Neuronal stem cell (in vitro differentiated cells): ENCODE measurements at regions not wholly inside any gene's neighbourhood (a gene's known extent, or its start where the extent isn't known, plus 50 kb on each side); places are given as distances from the start of the nearest gene placed in this dataset.

Experiments used
- DNase-seq: peaks from one replicate; pipeline ENCODE4 v3.0.0-alpha.2; 2013; ENCODE audit warnings: low spot score
- H2AFZ ChIP-seq: one replicate; pipeline ENCODE4 v1.6.1; 2013; ENCODE audit warnings: mild to moderate bottlenecking, low read length, inconsistent platforms
- H2AK5ac ChIP-seq: 2 replicates; pipeline ENCODE4 v1.6.1; 2013; ENCODE audit warnings: low read depth, mild to moderate bottlenecking, inconsistent platforms, low read length, moderate library complexity, mixed read lengths
- H2BK120ac ChIP-seq: 2 replicates; pipeline ENCODE4 v1.6.1; 2013; ENCODE audit warnings: low read depth, mild to moderate bottlenecking, inconsistent platforms, low read length, moderate library complexity, mixed read lengths
- H2BK12ac ChIP-seq: one replicate; pipeline ENCODE4 v1.6.1; 2013; ENCODE audit warnings: low read length, inconsistent platforms
- H2BK15ac ChIP-seq: 2 replicates; pipeline ENCODE4 v1.6.1; 2013; ENCODE audit warnings: mild to moderate bottlenecking, low read length, inconsistent platforms, mixed read lengths
- H2BK5ac ChIP-seq: one replicate; pipeline ENCODE4 v1.6.1; 2013; ENCODE audit warnings: inconsistent platforms, mild to moderate bottlenecking, low read length, moderate library complexity
- H3K14ac ChIP-seq: one replicate; pipeline ENCODE4 v1.6.1; 2013; ENCODE audit warnings: low read length, inconsistent platforms
- H3K18ac ChIP-seq: 2 replicates; pipeline ENCODE4 v1.6.1; 2013; ENCODE audit warnings: low read length, inconsistent platforms
- H3K23ac ChIP-seq: 2 replicates; pipeline ENCODE4 v1.6.1; 2013; ENCODE audit warnings: low read depth, mild to moderate bottlenecking, mixed read lengths, low read length, inconsistent platforms; ENCODE audit not compliant: poor library complexity
- H3K27ac ChIP-seq: replicated peaks from 3 replicates; pipeline ENCODE4 v1.5.1; 2013; ENCODE audit warnings: low read length, inconsistent platforms
- H3K27me3 ChIP-seq, 3 experiments: 2 replicates each; pipeline ENCODE4 v1.6.1; 2013; ENCODE audit warnings: low read length in 3 of 3, mild to moderate bottlenecking in 2 of 3, inconsistent platforms in 1 of 3, low read depth in 1 of 3, mixed read lengths in 1 of 3, moderate library complexity in 1 of 3; ENCODE audit not compliant: control insufficient read depth in 3 of 3, insufficient read depth in 3 of 3
- H3K36me3 ChIP-seq, 2 donors: replicated peaks in 1 of 2; 2 replicates each; pipeline ENCODE4 v1.6.1; 2013; ENCODE audit warnings: low read length in 2 of 2; ENCODE audit not compliant: control insufficient read depth in 2 of 2, insufficient read depth in 2 of 2
- H3K4ac ChIP-seq: 2 replicates; pipeline ENCODE4 v1.6.1; 2013; ENCODE audit warnings: inconsistent platforms, mild to moderate bottlenecking, low read length, moderate library complexity
- H3K4me1 ChIP-seq, 2 donors: 1 replicate in 1 of 2; 2 replicates in 1 of 2; pipeline ENCODE4 v1.6.1; 2013; ENCODE audit warnings: low read length in 2 of 2, low read depth in 1 of 2; ENCODE audit not compliant: control insufficient read depth in 2 of 2, insufficient read depth in 1 of 2
- H3K4me2 ChIP-seq: one replicate; pipeline ENCODE4 v1.6.1; 2013; ENCODE audit warnings: mild to moderate bottlenecking, low read length, inconsistent platforms; ENCODE audit not compliant: insufficient read depth, poor library complexity, severe bottlenecking
- H3K4me3 ChIP-seq, 2 donors: 2 replicates each; pipeline ENCODE4 v1.5.1; 2013; ENCODE audit warnings: low read length in 2 of 2, mild to moderate bottlenecking in 2 of 2, inconsistent platforms in 1 of 2, moderate library complexity in 1 of 2
- H3K79me1 ChIP-seq: one replicate; pipeline ENCODE4 v1.6.1; 2013; ENCODE audit warnings: low read depth, mild to moderate bottlenecking, inconsistent platforms, low read length, moderate library complexity
- H3K9ac ChIP-seq: one replicate; pipeline ENCODE4 v1.6.1; 2013; ENCODE audit warnings: mild to moderate bottlenecking, low read depth, low read length, inconsistent platforms; ENCODE audit not compliant: poor library complexity
- H3K9me3 ChIP-seq, 2 donors: replicated peaks in 1 of 2; 2 replicates each; pipeline versions ENCODE3 to v1.6.1; 2013; ENCODE audit warnings: low read length in 2 of 2, mild to moderate bottlenecking in 2 of 2, inconsistent platforms in 1 of 2, low read depth in 1 of 2, mixed read lengths in 1 of 2, moderate library complexity in 1 of 2; ENCODE audit not compliant: control insufficient read depth in 2 of 2, insufficient read depth in 1 of 2
- H4K8ac ChIP-seq: one replicate; pipeline ENCODE4 v1.6.1; 2013; ENCODE audit warnings: low read depth, mild to moderate bottlenecking, inconsistent platforms, low read length, moderate library complexity
- H4K91ac ChIP-seq: one replicate; pipeline ENCODE4 v1.6.1; 2013; ENCODE audit warnings: low read length, low read depth, mild to moderate bottlenecking, inconsistent platforms; ENCODE audit not compliant: poor library complexity
- WGBS, 2 donors: extraction: QIAGEN DNeasy Blood & Tissue Kit; methylation state at CpG; one replicate each; pipeline ENCODE4 v1.1.7; 2013; ENCODE audit warnings: missing lambda C conversion rate in 2 of 2, mixed read lengths in 1 of 2; ENCODE audit not compliant: insufficient read length in 2 of 2, insufficient replicate concordance in 1 of 2; ENCODE audit errors: extremely low coverage in 2 of 2; 5-methylcytosine and 5-hydroxymethylcytosine counted together

DNA sequence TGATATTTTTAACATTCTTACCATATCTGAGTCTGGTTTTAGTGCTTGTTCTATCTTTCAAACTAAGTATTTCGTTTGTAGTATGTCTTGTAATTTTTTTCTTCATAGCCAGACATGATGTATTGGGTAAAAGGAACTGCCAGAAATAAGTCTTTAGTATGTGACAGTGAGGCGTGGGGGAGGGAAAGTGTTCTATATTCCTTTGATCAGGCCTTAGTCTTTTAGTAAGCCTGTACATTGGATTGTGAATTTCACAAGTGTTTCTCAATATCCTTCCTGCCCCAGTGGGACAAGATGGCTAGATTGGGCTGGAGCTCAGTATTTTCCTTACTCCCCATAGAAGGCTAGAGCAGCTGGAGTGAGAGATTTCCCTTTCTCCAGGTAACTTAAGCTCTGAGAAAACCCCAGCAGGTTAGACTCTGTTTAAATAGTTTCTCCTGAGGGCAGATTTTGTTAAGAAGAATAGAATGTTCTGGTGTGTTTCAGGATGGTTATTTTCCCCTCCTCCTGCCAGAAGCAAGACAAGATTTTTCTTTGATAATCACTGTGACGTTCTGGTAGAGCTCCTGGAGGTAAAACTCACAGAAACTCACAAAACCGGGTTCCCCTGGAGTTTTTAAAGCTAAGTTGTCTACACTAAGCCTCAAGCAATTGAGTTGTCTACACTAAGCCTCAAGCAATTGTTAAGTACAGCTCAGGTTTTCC lies 140.7 kb upstream of the ARPP21 start:
- Histone ChIP-seq H3K4me1 (peaks cover 0 to 7% of the 10 kb centered on the region in 2 donors), H2BK15ac (no peak overlapping the region), H3K14ac (no peak overlapping the region), H3K9ac (no peak overlapping the region), H2BK120ac (no peak overlapping the region), H3K4ac (no peak overlapping the region), H4K8ac (no peak overlapping the region), H3K18ac (no peak overlapping the region), H3K36me3 (no peaks in the 10 kb centered on the region), H4K91ac (no peak overlapping the region), H3K4me2 (no peak overlapping the region), H2AK5ac (no peak overlapping the region), H3K27ac (no peak overlapping the region), H3K4me3 (no peak overlapping the region), H2BK5ac (no peak overlapping the region), H2AFZ (no peak overlapping the region), H3K9me3 (no peaks in the 10 kb centered on the region), H2BK12ac (no peak overlapping the region), H3K23ac (no peak overlapping the region), H3K79me1 (no peaks in the 10 kb centered on the region), H3K27me3 (no peaks in the 10 kb centered on the region)
- DNase-seq, result no peak
- WGBS, 2 donors, result no CpG with 5 or more reads among the region's 4 CpGs

DNA sequence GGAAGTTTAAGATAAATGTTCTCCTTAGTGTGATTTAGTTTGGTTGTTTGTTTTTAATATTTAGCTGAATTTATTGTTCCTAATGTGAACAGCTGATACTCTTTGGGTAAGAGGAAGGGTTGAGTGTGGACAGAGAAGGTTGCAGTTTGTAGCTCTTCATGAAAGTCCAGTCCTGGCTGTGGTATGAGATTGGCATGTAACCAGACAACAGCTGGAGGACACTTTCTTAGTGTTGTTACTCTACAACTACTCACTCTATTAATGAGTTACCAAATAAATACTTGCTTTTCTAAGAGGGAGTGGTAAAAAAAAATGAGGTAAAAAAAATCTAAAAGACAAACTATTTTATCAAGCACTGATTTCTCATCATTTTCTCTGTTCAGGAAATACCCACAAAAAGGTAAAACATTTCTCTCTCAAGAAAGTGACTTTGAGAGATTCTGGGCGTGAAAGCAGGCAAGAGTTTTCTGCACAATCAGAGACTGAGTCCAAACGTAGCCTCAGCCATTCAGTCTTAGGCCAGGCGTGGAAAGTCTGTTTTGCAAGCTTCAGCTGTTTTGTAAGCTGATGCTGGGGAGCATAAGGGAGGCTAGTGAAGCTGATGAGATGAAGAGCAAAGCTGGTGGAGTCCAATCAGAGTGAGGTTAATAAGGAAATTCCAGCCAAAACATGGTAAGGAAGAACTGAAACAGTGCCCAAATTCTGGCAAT lies 138.5 kb upstream of the ARPP21 start:
- Histone ChIP-seq H4K91ac (no peak overlapping the region), H3K79me1 (no peaks in the 10 kb centered on the region), H2AK5ac (no peak overlapping the region), H3K27ac (no peak overlapping the region), H3K4ac (no peak overlapping the region), H3K18ac (no peak overlapping the region), H4K8ac (no peak overlapping the region), H2BK5ac (no peak overlapping the region), H2BK15ac (no peak overlapping the region), H3K23ac (no peak overlapping the region), H2AFZ (no peak overlapping the region), H3K9ac (no peak overlapping the region), H3K4me2 (no peak overlapping the region), H3K14ac (no peak overlapping the region), H3K4me3 (no peak overlapping the region), H2BK12ac (no peak overlapping the region), H3K36me3 (no peaks in the 10 kb centered on the region), H3K4me1 (peaks cover 0 to 11% of the 10 kb centered on the region in 2 donors), H3K9me3 (no peaks in the 10 kb centered on the region), H2BK120ac (no peak overlapping the region), H3K27me3 (no peaks in the 10 kb centered on the region)
- DNase-seq, result no peak
- WGBS, 2 donors, result no CpG with 5 or more reads among the region's 3 CpGs

DNA sequence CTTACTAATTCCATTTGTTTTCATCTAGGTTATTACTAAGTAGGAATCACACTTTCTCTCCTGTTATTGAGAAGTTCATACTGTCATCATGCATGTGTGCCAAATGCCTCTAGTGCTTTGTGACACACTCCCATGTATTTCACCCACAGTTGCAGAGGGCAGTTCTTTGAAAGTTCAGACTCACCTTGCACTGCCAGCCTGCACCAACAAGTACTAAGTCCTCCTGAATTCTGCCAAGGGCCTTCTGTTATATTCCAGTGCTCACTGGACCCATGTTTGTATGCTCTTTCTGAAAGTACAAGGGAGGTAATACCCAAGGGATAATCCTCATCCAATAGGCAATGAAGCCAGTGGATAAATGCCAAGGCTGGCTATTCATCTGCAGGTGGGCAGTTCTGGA lies 136.6 kb upstream of the ARPP21 start:
- H3K36me3 ChIP-seq, result no peaks in the 10 kb centered on the region
- no peak overlapping the region for H2AFZ ChIP-seq
- H3K4ac ChIP-seq, result no peak overlapping the region
- no peaks in the 10 kb centered on the region for H3K27me3 ChIP-seq
- no peak overlapping the region for H2BK120ac ChIP-seq
- no peak overlapping the region for H3K23ac ChIP-seq
- no peak overlapping the region for H2BK15ac ChIP-seq
- no peak overlapping the region for H3K4me3 ChIP-seq
- H3K18ac ChIP-seq, result no peak overlapping the region
- no peak overlapping the region for H4K8ac ChIP-seq
- H3K14ac ChIP-seq, result no peak overlapping the region
- peak overlapping the region; percentile 29 for H3K27ac ChIP-seq
- no peak overlapping the region for H3K4me2 ChIP-seq
- no peak overlapping the region for H2BK12ac ChIP-seq
- no peaks in the 10 kb centered on the region for H3K9me3 ChIP-seq
- H4K91ac ChIP-seq, result no peak overlapping the region
- DNase-seq, result no peak
- peaks cover 0 to 11% of the 10 kb centered on the region in 2 donors for H3K4me1 ChIP-seq
- no peak overlapping the region for H2AK5ac ChIP-seq
- H3K9ac ChIP-seq, result no peak overlapping the region
- no peak overlapping the region for H2BK5ac ChIP-seq
- H3K79me1 ChIP-seq, result no peaks in the 10 kb centered on the region

DNA sequence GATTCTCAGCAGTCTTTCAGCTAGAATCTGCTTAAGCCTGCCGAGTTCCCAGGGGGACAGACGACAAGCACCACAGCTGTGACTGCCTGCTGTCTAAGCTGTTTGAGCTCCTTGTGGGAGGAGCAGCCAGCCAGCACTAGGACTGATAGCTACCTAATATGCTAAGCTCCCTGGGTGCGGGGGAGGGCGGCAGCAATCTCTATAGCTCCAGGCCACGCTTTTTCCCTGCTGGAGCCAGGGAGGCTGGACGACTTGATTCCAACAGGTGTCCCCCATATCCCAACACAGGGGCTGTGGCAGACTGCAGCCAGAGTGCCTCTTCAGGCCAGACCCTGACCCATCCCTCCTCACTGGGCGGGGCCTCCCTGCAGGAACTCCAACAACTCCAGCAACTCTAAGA lies 134.1 kb upstream of the ARPP21 start:
- WGBS, 2 donors, result no CpG with 5 or more reads among the region's 7 CpGs
- H4K91ac ChIP-seq, result no peak overlapping the region
- no peaks in the 10 kb centered on the region for H3K79me1 ChIP-seq
- H2BK15ac ChIP-seq, result no peak overlapping the region
- H3K14ac ChIP-seq, result no peak overlapping the region
- H3K9me3 ChIP-seq, result no peaks in the 10 kb centered on the region
- H3K4me1 ChIP-seq, result peaks cover 0 to 11% of the 10 kb centered on the region in 2 donors
- H2AFZ ChIP-seq, result peak overlapping the region; percentile 69
- H3K23ac ChIP-seq, result no peak overlapping the region
- H2BK12ac ChIP-seq, result peak overlapping the region; percentile 58
- H3K9ac ChIP-seq, result no peak overlapping the region
- H3K27ac ChIP-seq, result peak overlapping the region; percentile 84
- no peaks in the 10 kb centered on the region for H3K36me3 ChIP-seq
- H2BK5ac ChIP-seq, result peak overlapping the region; percentile 70
- H2AK5ac ChIP-seq, result no peak overlapping the region
- H3K4me2 ChIP-seq, result peak overlapping the region; percentile 25
- no peak overlapping the region for H3K4ac ChIP-seq
- H3K27me3 ChIP-seq, result no peaks in the 10 kb centered on the region
- peak overlapping the region; percentile 72 for H3K18ac ChIP-seq
- H4K8ac ChIP-seq, result no peak overlapping the region
- peak; percentile 75 for DNase-seq
- peak overlapping the region; percentile 52 for H2BK120ac ChIP-seq
- H3K4me3 ChIP-seq, result no peak overlapping the region
